Thyroid gland (tissue), 4 donors: ENCODE measurements at regions not wholly inside any gene's neighbourhood (a gene's known extent, or its start where the extent isn't known, plus 50 kb on each side); places are given as distances from the start of the nearest gene placed in this dataset.

Experiments used
- CTCF ChIP-seq, 6 experiments: fragments of 200-600 bp in 3 of 6; fragments of 450-650 bp in 3 of 6; sonication (generic) in 3 of 6; IDR thresholded peaks; one replicate each; pipeline ENCODE4 v1.5.1; 2016 to 2019; ENCODE audit warnings: antibody characterized with exemption in 6 of 6, mild to moderate bottlenecking in 2 of 6, inconsistent platforms in 1 of 6, moderate library complexity in 1 of 6
- POLR2A ChIP-seq, 2 donors: fragments of 450-650 bp; IDR thresholded peaks; one replicate each; pipeline ENCODE4 v1.6.1; 2017; ENCODE audit warnings: antibody characterized with exemption in 2 of 2, mild to moderate bottlenecking in 2 of 2, moderate library complexity in 1 of 2

GRCh38 chr17:79465681-79466025, 145.2 kb downstream of the RBFOX3 start:
- TF ChIP-seq CTCF (IDR thresholded peaks at IDR 0.05) (no peak), POLR2A (IDR thresholded peaks at IDR 0.05) (no peak)
